RWPE1 (cell line): ENCODE measurements at regions not wholly inside any gene's neighbourhood (a gene's known extent, or its start where the extent isn't known, plus 50 kb on each side); places are given as distances from the start of the nearest gene placed in this dataset.

ENCODE experiments used
- CTCF ChIA-PET: fragments of 350-600 bp; sonication (Branson Sonifier 250); formaldehyde crosslinking; extraction: SDS; loops from one replicate; lab custom pipeline; 2021; lab: Yijun Ruan, JAX
- POLR2A ChIA-PET: fragments of 400-600 bp; formaldehyde crosslinking; extraction: SDS; loops from one replicate; lab custom pipeline; 2020; ENCODE audit warnings: antibody characterized with exemption; ENCODE audit not compliant: low non-redundant PET; lab: Yijun Ruan, JAX
- DNase-seq: peaks from one replicate; pipeline ENCODE4 v3.0.0; 2012; ENCODE audit warnings: low spot score
- H3K27ac ChIP-seq: fragments of 450-650 bp; 2 replicates; pipeline ENCODE4 v1.5.1; 2017
- TF ChIP-seq, protein P1 (sequence below): fragments of 450-650 bp; conservative IDR thresholded peaks from 2 replicates; pipeline ENCODE4 v1.5.1; 2017; ENCODE audit warnings: low read depth, mild to moderate bottlenecking

DNA sequence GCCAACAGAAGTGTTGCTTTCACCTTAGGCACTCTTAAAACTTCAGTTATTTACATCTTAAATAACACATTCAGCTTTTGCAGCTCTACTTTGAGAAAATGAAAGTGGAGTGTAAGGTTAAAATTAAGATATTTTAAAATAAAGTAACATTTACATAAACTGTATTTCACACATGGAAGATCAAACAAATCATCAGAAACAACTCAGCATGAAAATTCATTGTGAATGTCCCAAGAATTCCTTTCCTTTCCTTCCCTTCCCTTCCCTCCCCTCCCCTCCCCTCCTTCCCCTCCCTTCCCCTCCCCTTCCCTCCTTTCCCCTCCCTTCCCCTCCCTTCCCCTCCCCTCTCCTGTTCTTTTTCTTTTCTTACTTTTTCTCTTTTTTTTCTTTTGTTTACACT is 238.0 kb upstream of the DOK6 start:
- TF ChIP-seq, protein P1, sequence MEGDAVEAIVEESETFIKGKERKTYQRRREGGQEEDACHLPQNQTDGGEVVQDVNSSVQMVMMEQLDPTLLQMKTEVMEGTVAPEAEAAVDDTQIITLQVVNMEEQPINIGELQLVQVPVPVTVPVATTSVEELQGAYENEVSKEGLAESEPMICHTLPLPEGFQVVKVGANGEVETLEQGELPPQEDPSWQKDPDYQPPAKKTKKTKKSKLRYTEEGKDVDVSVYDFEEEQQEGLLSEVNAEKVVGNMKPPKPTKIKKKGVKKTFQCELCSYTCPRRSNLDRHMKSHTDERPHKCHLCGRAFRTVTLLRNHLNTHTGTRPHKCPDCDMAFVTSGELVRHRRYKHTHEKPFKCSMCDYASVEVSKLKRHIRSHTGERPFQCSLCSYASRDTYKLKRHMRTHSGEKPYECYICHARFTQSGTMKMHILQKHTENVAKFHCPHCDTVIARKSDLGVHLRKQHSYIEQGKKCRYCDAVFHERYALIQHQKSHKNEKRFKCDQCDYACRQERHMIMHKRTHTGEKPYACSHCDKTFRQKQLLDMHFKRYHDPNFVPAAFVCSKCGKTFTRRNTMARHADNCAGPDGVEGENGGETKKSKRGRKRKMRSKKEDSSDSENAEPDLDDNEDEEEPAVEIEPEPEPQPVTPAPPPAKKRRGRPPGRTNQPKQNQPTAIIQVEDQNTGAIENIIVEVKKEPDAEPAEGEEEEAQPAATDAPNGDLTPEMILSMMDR, result no peak
- POLR2A ChIA-PET, result no interaction called here
- CTCF ChIA-PET, result no interaction called here
- no peak overlapping the region for H3K27ac ChIP-seq
- DNase-seq, result no peak

DNA sequence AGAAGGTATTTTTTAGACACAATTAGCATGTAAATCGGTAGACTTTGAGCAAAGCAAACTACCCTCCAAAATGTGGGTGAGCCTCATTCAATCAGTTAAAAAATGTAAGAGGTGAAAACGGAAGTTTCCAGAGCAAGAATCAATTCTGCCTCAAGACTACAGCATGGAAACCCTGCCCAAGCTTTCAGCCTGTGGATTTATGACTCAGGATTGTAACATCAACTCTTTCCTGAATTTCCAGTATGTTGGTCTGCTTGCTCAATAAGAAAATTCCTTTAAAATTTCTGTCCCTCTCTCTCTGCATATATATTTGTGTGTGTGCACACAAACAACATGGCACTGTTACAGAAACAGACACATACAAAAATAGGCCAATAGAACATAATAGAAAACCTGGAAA is 228.6 kb upstream of the DOK6 start:
- DNase-seq, result no peak
- H3K27ac ChIP-seq, result no peak overlapping the region
- ChIA-PET CTCF (no interaction called here), POLR2A (no interaction called here)
- TF ChIP-seq, protein P1, result no peak

DNA sequence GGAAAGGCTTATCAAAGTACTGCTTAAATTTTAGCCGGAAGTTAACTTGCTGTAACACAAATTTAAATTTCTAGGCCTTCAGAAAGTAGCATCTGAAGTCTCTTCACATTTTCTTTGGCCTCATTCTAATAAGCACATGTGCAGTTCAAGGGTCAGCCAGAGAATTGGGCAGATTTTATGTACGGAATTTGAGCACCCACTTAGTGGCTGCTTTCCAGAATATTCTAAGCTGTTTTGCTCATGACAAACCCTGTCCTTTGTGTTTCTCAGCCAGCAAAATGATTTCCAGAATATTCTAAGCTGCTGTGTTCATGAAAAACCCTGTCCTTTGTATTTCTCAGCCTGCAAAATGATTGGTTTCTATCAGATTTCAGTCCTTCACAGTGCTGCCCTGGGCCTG is 225.0 kb upstream of the DOK6 start:
- TF ChIP-seq, protein P1, result no peak
- DNase-seq, result no peak
- ChIA-PET CTCF (interaction anchor here (0.7 kb wide), 1 partner anchor 115 kb away, joined by 3 read pairs; no protein-coding TSS in a partner anchor), POLR2A (no interaction called here)
- H3K27ac ChIP-seq, result no peak overlapping the region

DNA sequence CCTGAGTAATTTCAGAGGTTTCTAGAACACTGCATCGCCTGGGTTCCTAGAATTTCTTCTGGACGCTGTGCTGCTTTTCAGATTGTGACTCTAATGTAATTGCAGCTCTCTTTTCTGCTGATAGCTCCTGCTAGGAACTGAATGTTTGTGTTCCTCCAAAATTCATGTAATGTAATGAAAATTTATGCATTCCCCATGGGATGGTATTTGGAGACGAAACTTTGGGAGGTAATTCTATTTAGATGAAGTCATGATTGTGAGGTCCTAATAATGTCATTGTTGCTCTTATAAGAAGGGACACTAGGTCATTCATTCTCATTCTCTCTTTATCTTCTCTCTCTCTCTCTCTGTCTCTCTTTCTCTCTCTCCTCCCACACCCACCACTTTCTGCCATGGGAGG is 223.9 kb upstream of the DOK6 start:
- ChIA-PET CTCF (no interaction called here), POLR2A (no interaction called here)
- DNase-seq, result no peak
- TF ChIP-seq, protein P1, result no peak
- H3K27ac ChIP-seq, result no peak overlapping the region

DNA sequence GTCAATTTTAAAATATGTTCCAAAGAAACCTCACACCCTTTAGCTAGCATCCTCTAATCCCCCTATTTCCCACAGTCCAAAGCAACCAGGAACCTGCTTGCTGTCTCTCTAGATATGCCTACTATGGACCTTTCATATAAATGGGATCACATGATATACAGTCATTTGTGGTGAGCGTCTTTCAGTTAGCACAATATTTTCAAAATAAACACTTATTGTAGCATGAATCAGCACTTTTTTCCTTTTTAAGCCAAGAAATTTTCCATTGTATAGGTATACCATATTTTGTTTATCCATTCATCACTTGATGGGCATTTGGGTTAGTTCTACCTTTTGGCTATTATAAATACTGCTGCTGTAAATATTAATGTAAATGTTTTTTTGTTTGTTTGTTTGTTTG is 223.0 kb upstream of the DOK6 start:
- ChIA-PET POLR2A (no interaction called here), CTCF (no interaction called here)
- TF ChIP-seq, protein P1, result no peak
- H3K27ac ChIP-seq, result no peak overlapping the region
- no peak for DNase-seq

DNA sequence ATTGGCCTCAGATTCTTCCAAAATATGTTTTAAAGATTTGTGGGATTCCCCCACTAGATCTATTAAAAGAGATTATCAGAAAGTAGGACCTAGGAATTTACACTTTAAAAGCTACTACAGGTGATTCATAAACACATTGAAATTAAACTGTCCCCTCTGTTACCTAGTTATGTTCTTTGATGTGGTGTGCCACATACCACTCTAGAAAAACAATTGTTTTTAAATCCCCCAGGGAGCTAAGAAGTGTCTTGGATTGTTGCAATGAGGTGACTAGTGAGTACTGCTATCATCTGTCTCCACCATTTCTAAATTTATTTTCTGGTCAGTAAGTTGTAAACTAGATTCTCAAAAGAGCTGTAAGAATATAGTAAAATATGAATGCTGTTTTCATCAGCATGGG is 214.5 kb upstream of the DOK6 start:
- TF ChIP-seq, protein P1, result no peak
- ChIA-PET CTCF (no interaction called here), POLR2A (no interaction called here)
- no peak overlapping the region for H3K27ac ChIP-seq
- DNase-seq, result no peak

DNA sequence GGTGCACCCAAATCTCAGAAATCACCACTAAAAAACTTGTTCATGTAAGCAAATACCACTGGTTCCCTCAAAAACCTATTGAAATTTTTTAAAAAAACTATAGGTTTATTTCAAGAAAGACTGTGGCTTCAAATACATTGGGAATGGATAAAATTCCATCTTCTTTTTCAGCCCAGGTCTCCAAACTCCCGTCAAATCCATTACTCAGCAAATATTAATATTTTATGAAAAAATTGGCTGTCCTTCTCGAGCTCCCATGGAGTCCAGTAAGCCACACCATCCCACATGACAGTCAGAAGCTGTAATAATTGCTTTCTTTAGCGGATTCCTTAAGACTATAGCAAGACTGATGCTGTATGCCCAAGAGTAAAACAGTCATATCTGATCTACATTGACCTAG is 204.4 kb upstream of the DOK6 start:
- DNase-seq, result no peak
- TF ChIP-seq, protein P1, result no peak
- no peak overlapping the region for H3K27ac ChIP-seq
- CTCF ChIA-PET, result no interaction called here
- POLR2A ChIA-PET, result no interaction called here
